ENCODE measurements at regions not wholly inside any gene's neighbourhood (a gene's known extent, or its start where the extent isn't known, plus 50 kb on each side); places are given as distances from the start of the nearest gene placed in this dataset.

GRCh38 chr18:65516209-65516608, 234.6 kb upstream of the CDH7 start:
- H3K9me3 Mint-ChIP-seq = no peaks in the 10 kb centered on the region
- no peaks in the 10 kb centered on the region for H3K4me1 Mint-ChIP-seq
- no peaks in the 10 kb centered on the region for H3K27me3 Mint-ChIP-seq
- ATAC-seq (ENCODE audit: low read depth) = no peak
- H3K4me3 Mint-ChIP-seq = no peak overlapping the region
- no peak overlapping the region for H3K27ac Mint-ChIP-seq
- no peaks in the 10 kb centered on the region for H3K36me3 Mint-ChIP-seq
- DNase-seq (ENCODE audit: low spot score in 2 of 2) = no peak

- DNase-seq (ENCODE audit: low spot score in 2 of 2) (no peak), ATAC-seq (ENCODE audit: low read depth) (no peak)
- Mint-ChIP-seq H3K27me3 (no peaks in the 10 kb centered on the region), H3K9me3 (no peaks in the 10 kb centered on the region), H3K4me1 (no peaks in the 10 kb centered on the region), H3K36me3 (no peaks in the 10 kb centered on the region), H3K27ac (no peak overlapping the region), H3K4me3 (no peak overlapping the region)
Measured at GRCh38 chr18:65498605-65499004, 252.2 kb upstream of the CDH7 start.

GRCh38 chr18:65487569-65487968, 263.2 kb upstream of the CDH7 start:
- H3K27me3 Mint-ChIP-seq = no peaks in the 10 kb centered on the region

GRCh38 chr18:65477455-65477854, 273.4 kb upstream of the CDH7 start:
- Mint-ChIP-seq H3K27me3 (no peaks in the 10 kb centered on the region), H3K9me3 (no peaks in the 10 kb centered on the region), H3K27ac (no peak overlapping the region), H3K36me3 (no peaks in the 10 kb centered on the region), H3K4me3 (no peak overlapping the region), H3K4me1 (no peaks in the 10 kb centered on the region)
- ATAC-seq (ENCODE audit: low read depth) = no peak
- no peak for DNase-seq (ENCODE audit: low spot score in 2 of 2)

More at GRCh38 chr18:65487569-65487968, 263.2 kb upstream of the CDH7 start:
- no peaks in the 10 kb centered on the region for H3K36me3 Mint-ChIP-seq
- H3K4me1 Mint-ChIP-seq = no peaks in the 10 kb centered on the region
- no peak overlapping the region for H3K4me3 Mint-ChIP-seq
- ATAC-seq (ENCODE audit: low read depth) (no peak), DNase-seq (ENCODE audit: low spot score in 2 of 2) (no peak)
- no peaks in the 10 kb centered on the region for H3K9me3 Mint-ChIP-seq
- H3K27ac Mint-ChIP-seq = no peak overlapping the region

- no peak for DNase-seq (ENCODE audit: low spot score in 2 of 2)
Measured at GRCh38 chr18:65468881-65469280, 281.9 kb upstream of the CDH7 start.

GRCh38 chr18:65464361-65464760, 286.5 kb upstream of the CDH7 start:
- Mint-ChIP-seq H3K27me3 (no peaks in the 10 kb centered on the region), H3K36me3 (no peaks in the 10 kb centered on the region), H3K4me3 (no peak overlapping the region), H3K9me3 (peaks cover 5% of the 10 kb centered on the region), H3K27ac (no peak overlapping the region), H3K4me1 (no peaks in the 10 kb centered on the region)
- DNase-seq (ENCODE audit: low spot score in 2 of 2) (no peak), ATAC-seq (ENCODE audit: low read depth) (no peak)

More at GRCh38 chr18:65468881-65469280, 281.9 kb upstream of the CDH7 start:
- Mint-ChIP-seq H3K9me3 (peaks cover 2% of the 10 kb centered on the region), H3K36me3 (no peaks in the 10 kb centered on the region), H3K4me1 (no peaks in the 10 kb centered on the region), H3K27ac (no peak overlapping the region), H3K27me3 (no peaks in the 10 kb centered on the region), H3K4me3 (no peak overlapping the region)
- no peak for ATAC-seq (ENCODE audit: low read depth)

GRCh38 chr18:65459741-65460140, 291.1 kb upstream of the CDH7 start:
- DNase-seq (ENCODE audit: low spot score in 2 of 2) = no peak
- Mint-ChIP-seq H3K4me1 (no peaks in the 10 kb centered on the region), H3K9me3 (peaks cover 4% of the 10 kb centered on the region), H3K27me3 (no peaks in the 10 kb centered on the region), H3K36me3 (no peaks in the 10 kb centered on the region), H3K27ac (no peak overlapping the region), H3K4me3 (no peak overlapping the region)
- no peak for ATAC-seq (ENCODE audit: low read depth)

- Mint-ChIP-seq H3K4me3 (no peak overlapping the region), H3K27ac (no peak overlapping the region), H3K36me3 (no peaks in the 10 kb centered on the region), H3K4me1 (no peaks in the 10 kb centered on the region), H3K27me3 (no peaks in the 10 kb centered on the region), H3K9me3 (peaks cover 3% of the 10 kb centered on the region)
- no peak for DNase-seq (ENCODE audit: low spot score in 2 of 2)
- no peak for ATAC-seq (ENCODE audit: low read depth)
Measured at GRCh38 chr18:65458871-65459270, 291.9 kb upstream of the CDH7 start.

GRCh38 chr18:65439188-65439587, 311.6 kb upstream of the CDH7 start:
- no peak overlapping the region for H3K4me3 Mint-ChIP-seq
- H3K4me1 Mint-ChIP-seq = no peaks in the 10 kb centered on the region
- H3K27ac Mint-ChIP-seq = no peak overlapping the region
- ATAC-seq (ENCODE audit: low read depth) (no peak), DNase-seq (ENCODE audit: low spot score in 2 of 2) (no peak)
- H3K27me3 Mint-ChIP-seq = no peaks in the 10 kb centered on the region
- no peaks in the 10 kb centered on the region for H3K36me3 Mint-ChIP-seq
- peaks cover 1% of the 10 kb centered on the region for H3K9me3 Mint-ChIP-seq

- peaks cover 1% of the 10 kb centered on the region for H3K9me3 Mint-ChIP-seq
- no peaks in the 10 kb centered on the region for H3K4me1 Mint-ChIP-seq
- no peak overlapping the region for H3K27ac Mint-ChIP-seq
- no peak overlapping the region for H3K4me3 Mint-ChIP-seq
- no peak for DNase-seq (ENCODE audit: low spot score in 2 of 2)
- no peaks in the 10 kb centered on the region for H3K27me3 Mint-ChIP-seq
- no peak for ATAC-seq (ENCODE audit: low read depth)
- H3K36me3 Mint-ChIP-seq = no peaks in the 10 kb centered on the region
Measured at GRCh38 chr18:65436430-65436829, 314.4 kb upstream of the CDH7 start.

- ATAC-seq (ENCODE audit: low read depth) = no peak
- H3K27ac Mint-ChIP-seq = no peak overlapping the region
- no peaks in the 10 kb centered on the region for H3K4me1 Mint-ChIP-seq
- no peak overlapping the region for H3K4me3 Mint-ChIP-seq
- DNase-seq (ENCODE audit: low spot score in 2 of 2) = no peak
- H3K36me3 Mint-ChIP-seq = no peaks in the 10 kb centered on the region
- H3K27me3 Mint-ChIP-seq = no peaks in the 10 kb centered on the region
- H3K9me3 Mint-ChIP-seq = peaks cover 1% of the 10 kb centered on the region
Measured at GRCh38 chr18:65435534-65435933, 315.3 kb upstream of the CDH7 start.

- H3K4me3 Mint-ChIP-seq = no peak overlapping the region
Measured at GRCh38 chr18:65429601-65430000, 321.2 kb upstream of the CDH7 start.

GRCh38 chr18:65425366-65425765, 325.4 kb upstream of the CDH7 start:
- H3K4me3 Mint-ChIP-seq = no peak overlapping the region
- H3K27ac Mint-ChIP-seq = no peak overlapping the region
- H3K9me3 Mint-ChIP-seq = peaks cover 2% of the 10 kb centered on the region
- H3K36me3 Mint-ChIP-seq = no peaks in the 10 kb centered on the region
- ATAC-seq (ENCODE audit: low read depth) (no peak), DNase-seq (ENCODE audit: low spot score in 2 of 2) (no peak)
- no peaks in the 10 kb centered on the region for H3K4me1 Mint-ChIP-seq
- H3K27me3 Mint-ChIP-seq = no peaks in the 10 kb centered on the region

More at GRCh38 chr18:65429601-65430000, 321.2 kb upstream of the CDH7 start:
- no peaks in the 10 kb centered on the region for H3K27me3 Mint-ChIP-seq
- DNase-seq (ENCODE audit: low spot score in 2 of 2) (no peak), ATAC-seq (ENCODE audit: low read depth) (no peak)
- no peaks in the 10 kb centered on the region for H3K36me3 Mint-ChIP-seq
- no peaks in the 10 kb centered on the region for H3K4me1 Mint-ChIP-seq
- no peak overlapping the region for H3K27ac Mint-ChIP-seq
- no peaks in the 10 kb centered on the region for H3K9me3 Mint-ChIP-seq

- ATAC-seq (ENCODE audit: low read depth) = no peak
- Mint-ChIP-seq H3K36me3 (no peaks in the 10 kb centered on the region), H3K4me1 (no peaks in the 10 kb centered on the region), H3K4me3 (no peak overlapping the region), H3K9me3 (peaks cover 2% of the 10 kb centered on the region), H3K27me3 (no peaks in the 10 kb centered on the region), H3K27ac (no peak overlapping the region)
- no peak for DNase-seq (ENCODE audit: low spot score in 2 of 2)
Measured at GRCh38 chr18:65423776-65424175, 327.0 kb upstream of the CDH7 start.

GRCh38 chr18:65422544-65423136, 328.2 kb upstream of the CDH7 start:
- Mint-ChIP-seq H3K27me3 (no peaks in the 10 kb centered on the region), H3K4me1 (no peaks in the 10 kb centered on the region), H3K4me3 (no peak overlapping the region), H3K9me3 (peaks cover 2% of the 10 kb centered on the region), H3K36me3 (no peaks in the 10 kb centered on the region), H3K27ac (no peak overlapping the region)
- ATAC-seq (ENCODE audit: low read depth) = no peak
- no peak for DNase-seq (ENCODE audit: low spot score in 2 of 2)
